ENCODE measurements at regions not wholly inside any gene's neighbourhood (a gene's known extent, or its start where the extent isn't known, plus 50 kb on each side); places are given as distances from the start of the nearest gene placed in this dataset.

- TF ChIP-seq CTCF (IDR thresholded peaks at IDR 0.05), result no peak
- TF ChIP-seq POLR2A (IDR thresholded peaks at IDR 0.05), result no peak
Observed at GRCh38 chr5:101362067-101362466, 459.0 kb upstream of the ST8SIA4 start.

Data from adrenal gland (tissue), 5 donors.